HG03342 (cell line): ENCODE measurements at regions not wholly inside any gene's neighbourhood (a gene's known extent, or its start where the extent isn't known, plus 50 kb on each side); places are given as distances from the start of the nearest gene placed in this dataset.
"Not testable (repeated sequence)": the region's sequence is repeated elsewhere in the genome, so short reads cannot be mapped to it uniquely, and the experiment has no call there.

ENCODE experiments used
- ATAC-seq: cut with Tn5 transposase; IDR thresholded peaks from one replicate; pipeline ENCODE4 v1.9.1; 2021; ENCODE audit warnings: mild to moderate bottlenecking, moderate library complexity; ENCODE audit not compliant: unreplicated experiment

- no peak for ATAC-seq
Measured at GRCh38 chr9:86585422-86586143, 231.4 kb upstream of the TUT7 start.

DNA sequence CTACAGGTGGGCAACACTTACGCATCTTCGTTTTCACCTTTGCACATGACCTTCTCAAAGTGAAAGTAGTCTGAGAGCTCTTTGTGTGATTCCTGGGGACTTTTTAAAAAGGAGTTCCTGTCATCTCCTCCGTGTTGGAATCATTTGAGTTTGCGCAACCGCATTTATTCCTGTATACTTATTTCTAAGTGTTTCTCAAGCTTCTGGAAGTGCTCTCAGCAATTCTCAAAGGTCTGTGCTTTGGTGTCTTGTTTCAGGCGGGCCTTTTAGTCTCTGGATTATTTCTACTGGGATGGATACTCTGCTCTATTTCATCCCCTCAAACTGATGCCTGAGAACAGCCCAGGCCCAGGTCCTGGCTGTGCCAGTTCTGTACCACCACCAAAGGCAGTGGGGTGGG is 226.5 kb upstream of the TUT7 start:
- ATAC-seq = no peak

GRCh38 chr9:86578722-86579121 is 224.5 kb upstream of the TUT7 start:
- ATAC-seq = no peak

GRCh38 chr9:86577420-86578333 is 223.5 kb upstream of the TUT7 start:
- no peak for ATAC-seq

DNA sequence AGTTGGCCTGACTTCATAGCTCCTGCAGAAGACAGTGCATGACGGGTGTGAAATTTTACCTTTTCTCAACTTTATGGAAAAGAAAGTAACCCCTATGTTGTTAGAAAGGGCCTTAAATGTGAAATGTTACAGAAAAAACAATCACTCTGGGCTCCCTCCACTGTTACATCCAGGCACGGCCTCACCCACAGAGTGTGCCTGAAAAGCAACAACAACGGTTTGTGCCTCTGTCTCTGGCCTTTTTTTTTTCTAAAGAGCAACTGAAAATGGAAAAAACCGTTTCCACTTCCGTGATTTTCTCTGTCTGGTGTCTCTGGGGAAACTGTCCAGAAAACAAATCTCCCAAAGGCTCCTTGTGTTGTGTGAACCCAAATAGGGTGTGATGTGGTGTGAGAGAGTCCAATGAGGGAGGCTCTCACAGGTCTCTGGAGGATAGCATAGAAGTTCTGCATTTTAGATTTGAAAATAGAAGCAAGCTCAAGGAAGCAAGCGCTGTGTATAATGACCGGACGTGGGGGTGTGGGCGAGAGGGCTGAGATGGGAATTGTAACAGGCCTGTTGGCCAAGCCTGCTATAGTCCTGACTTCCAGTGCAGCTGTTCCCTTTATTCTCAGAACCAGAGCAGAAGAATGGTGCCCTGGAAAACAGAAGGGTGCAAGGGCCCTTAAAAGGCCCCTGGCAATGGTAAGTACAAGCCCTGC is 221.8 kb upstream of the TUT7 start:
- ATAC-seq = no peak

DNA sequence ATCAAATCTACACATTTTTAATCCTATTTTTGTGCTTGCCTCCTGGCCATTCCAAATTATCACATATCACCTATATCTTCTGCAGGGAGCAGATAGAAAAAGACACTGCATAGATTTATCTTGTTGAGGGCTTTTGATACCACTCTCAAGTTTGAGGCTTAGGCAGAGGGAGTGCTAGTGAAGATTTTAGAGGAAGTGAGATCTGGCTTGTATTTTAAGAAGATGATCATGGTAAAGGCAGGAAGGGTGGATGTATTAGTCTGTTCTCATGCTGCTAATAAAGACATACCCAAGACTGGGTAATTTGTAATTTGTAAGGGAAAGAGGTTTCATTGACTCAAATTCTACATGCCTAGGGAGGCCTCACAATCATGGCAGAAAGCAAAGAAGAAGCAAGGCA is 220.9 kb upstream of the TUT7 start:
- no peak for ATAC-seq

DNA sequence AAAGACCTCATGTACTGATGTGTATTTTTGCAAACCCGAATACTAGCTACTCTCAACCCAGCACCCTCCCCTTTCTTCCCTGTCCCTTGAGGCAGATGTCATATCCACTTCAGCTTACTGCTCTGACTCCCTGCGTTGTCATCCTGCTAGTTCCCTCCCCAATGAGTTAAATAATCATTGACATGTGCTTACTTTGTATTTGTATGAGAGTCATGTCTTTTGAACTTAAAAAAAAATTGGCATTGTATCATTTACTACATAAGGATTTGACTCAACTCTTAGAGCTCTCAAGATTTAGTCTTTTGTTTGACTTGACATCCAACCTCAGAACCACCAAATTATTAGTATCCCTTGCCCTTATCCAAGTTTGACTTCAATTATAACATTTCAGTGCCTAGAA is 219.7 kb upstream of the TUT7 start:
- ATAC-seq = no peak

GRCh38 chr9:86572904-86573303 is 218.7 kb upstream of the TUT7 start:
- no peak for ATAC-seq

- not testable (repeated sequence) for ATAC-seq
Measured at GRCh38 chr9:86565603-86566002, 211.4 kb upstream of the TUT7 start.

DNA sequence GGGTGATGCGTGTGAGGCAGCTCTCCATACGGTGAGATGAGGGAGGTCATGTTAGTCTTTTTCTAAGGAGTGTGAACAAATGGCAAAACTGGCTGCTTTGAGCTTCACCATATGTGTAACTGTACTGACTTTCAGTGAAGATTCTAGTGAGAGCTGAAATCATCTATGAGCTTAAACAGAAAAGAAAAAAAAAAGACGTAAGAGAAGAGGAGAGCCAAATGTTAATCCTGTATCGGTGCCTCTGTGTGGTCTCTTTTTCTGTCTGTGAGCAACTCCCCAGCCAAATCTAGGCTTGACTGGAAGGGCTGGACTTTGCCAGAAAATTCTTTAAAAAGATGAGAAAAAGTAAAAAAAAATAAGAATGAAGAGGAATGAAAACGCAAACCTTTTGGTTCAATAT is 209.7 kb upstream of the TUT7 start:
- ATAC-seq = no peak

- ATAC-seq = no peak
Measured at GRCh38 chr9:86563350-86563749, 209.1 kb upstream of the TUT7 start.

DNA sequence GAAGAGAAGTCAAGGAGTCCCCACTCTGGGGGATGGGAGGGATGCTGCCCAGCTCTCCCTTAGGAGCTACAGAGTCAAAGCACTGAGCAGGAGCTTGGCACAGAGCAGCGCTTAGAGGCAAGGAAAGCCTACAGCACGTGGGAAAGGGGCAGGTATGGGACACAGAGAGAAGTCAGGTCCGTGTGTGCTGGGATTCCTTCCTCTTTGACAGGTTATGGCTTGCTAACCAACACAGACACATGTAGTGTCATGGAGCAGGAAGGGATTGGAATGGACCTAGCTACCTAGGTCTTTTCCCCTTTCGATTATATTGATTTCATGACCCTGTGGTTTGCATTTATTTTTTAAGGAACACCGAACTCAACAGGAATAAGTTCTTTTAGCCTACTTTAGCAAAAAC is 208.5 kb upstream of the TUT7 start:
- ATAC-seq = no peak

DNA sequence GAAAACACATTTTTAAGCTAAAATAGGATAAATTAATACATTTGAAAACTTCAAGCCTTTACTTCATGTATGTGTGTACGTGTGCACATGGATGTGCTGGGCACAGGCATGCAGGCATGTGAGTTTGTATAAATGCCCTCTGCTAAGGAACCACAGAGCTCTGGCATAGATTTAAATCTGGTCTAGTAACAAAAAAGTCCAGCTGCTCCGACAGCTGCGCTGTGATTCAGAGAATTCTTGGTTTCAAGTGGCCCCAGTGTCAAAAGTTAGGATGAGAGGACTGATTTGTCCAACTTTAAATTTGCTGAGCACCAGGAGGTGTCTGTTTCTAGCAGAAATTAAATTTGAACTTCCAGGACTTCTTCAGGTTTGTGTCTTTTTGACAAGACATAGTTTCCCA is 203.7 kb upstream of the TUT7 start:
- ATAC-seq = no peak

- no peak for ATAC-seq
Measured at GRCh38 chr9:86557063-86557766, 203.0 kb upstream of the TUT7 start.

DNA sequence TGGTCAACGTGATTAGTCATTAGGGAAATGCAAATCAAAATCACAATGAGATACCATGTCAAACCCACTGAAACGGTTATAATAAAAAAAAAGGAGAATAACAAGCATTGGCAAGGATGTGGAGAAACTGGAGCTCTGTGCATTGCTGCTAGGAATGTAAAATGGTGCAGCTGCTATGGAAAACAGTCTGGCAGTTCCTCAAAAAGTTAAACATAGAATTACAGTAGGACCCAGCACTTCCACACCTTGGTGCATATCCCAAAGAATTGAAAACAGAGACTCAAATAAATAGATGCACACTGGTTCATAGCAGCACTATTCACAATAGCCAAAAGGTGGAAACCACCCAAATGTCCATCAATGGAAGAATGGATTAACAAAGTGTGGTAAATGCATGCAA is 201.5 kb upstream of the TUT7 start:
- no peak for ATAC-seq

GRCh38 chr9:86550401-86550800 is 196.2 kb upstream of the TUT7 start:
- no peak for ATAC-seq

GRCh38 chr9:86549920-86550319 is 195.7 kb upstream of the TUT7 start:
- ATAC-seq = no peak

DNA sequence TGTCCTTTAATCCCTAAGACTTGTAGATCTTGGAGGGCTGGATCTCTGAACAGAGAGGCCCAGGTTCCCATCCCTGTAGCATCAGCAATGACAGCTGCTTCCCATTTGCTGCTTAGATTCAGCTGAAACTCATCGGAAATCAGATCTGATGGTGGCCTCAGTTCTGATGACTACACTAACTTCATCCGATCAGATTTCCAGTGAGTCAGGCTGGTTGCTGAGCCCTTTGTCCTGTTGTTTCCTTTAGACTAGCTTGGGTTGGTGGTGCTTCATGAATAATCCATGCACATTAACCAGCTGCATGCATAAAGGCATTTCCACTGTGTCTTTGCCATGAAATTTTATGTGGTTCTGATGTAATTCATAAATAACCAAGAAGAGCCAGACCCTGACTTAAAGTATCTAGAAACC is 195.2 kb upstream of the TUT7 start:
- no peak for ATAC-seq

DNA sequence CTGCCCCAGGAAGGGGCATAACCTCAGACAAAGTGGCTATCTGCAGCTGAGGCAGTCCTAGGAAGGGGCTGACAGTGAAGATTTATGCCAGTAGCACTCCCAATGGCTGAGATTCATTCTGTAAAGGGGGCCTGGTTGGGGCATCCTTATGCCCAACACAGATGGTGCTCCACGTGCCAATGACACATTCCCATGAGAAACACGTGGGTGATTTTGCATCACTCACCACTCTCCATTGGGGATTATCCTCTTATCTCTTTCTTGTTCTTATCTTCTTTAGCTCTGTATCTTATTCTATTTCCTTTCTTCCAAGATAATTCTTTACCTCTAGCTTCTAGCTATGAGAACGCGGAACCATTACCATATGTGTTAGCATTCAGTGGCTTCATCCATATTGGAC is 194.0 kb upstream of the TUT7 start:
- ATAC-seq = no peak

- ATAC-seq = no peak
Measured at GRCh38 chr9:86547571-86547970, 193.4 kb upstream of the TUT7 start.

GRCh38 chr9:86546712-86547111 is 192.5 kb upstream of the TUT7 start:
- no peak for ATAC-seq
